Tibial nerve (tissue), 4 donors: ENCODE measurements at regions not wholly inside any gene's neighbourhood (a gene's known extent, or its start where the extent isn't known, plus 50 kb on each side); places are given as distances from the start of the nearest gene placed in this dataset.

ENCODE experiments used
- DNase-seq, 2 donors: peaks; one replicate each; pipeline ENCODE4 v3.0.0-alpha.2; 2019; ENCODE audit warnings: low spot score in 2 of 2
- H3K27ac ChIP-seq, 4 donors: fragments of 200-600 bp; sonication (generic) in 3 of 4; one replicate each; pipeline ENCODE4 v1.5.1; 2017 to 2019; ENCODE audit warnings: mild to moderate bottlenecking in 1 of 4
- H3K27me3 ChIP-seq, 2 donors: fragments of 200-600 bp; sonication (generic) in 1 of 2; one replicate each; pipeline versions ENCODE4 v1.5.1 to v1.6.0; 2017 to 2019
- H3K36me3 ChIP-seq, 3 donors: fragments of 200-600 bp; sonication (generic); one replicate each; pipeline ENCODE4 v1.5.1; 2018 to 2019
- H3K4me1 ChIP-seq, 4 donors: fragments of 200-600 bp; sonication (generic) in 3 of 4; one replicate each; pipeline ENCODE4 v1.5.1; 2017 to 2019
- H3K4me3 ChIP-seq, 4 donors: fragments of 200-600 bp; sonication (generic) in 3 of 4; one replicate each; pipeline ENCODE4 v1.5.1; 2017 to 2019; ENCODE audit warnings: mild to moderate bottlenecking in 1 of 4, moderate library complexity in 1 of 4
- H3K9me3 ChIP-seq, 4 donors: fragments of 200-600 bp; sonication (generic) in 3 of 4; one replicate each; pipeline ENCODE4 v1.5.1; 2017 to 2019
- CTCF ChIP-seq, 5 experiments: fragments of 200-600 bp in 3 of 5; fragments of 450-650 bp in 2 of 5; sonication (generic) in 3 of 5; IDR thresholded peaks; one replicate each; pipeline ENCODE4 v1.5.1; 2016 to 2019; ENCODE audit warnings: antibody characterized with exemption in 5 of 5, mild to moderate bottlenecking in 3 of 5, moderate library complexity in 2 of 5
- EP300 ChIP-seq, 2 donors: sonication (generic); formaldehyde crosslinking; IDR thresholded peaks; one replicate each; pipeline ENCODE4 v1.6.1; 2017; ENCODE audit warnings: antibody characterized with exemption in 2 of 2, mild to moderate bottlenecking in 1 of 2
- POLR2A ChIP-seq, 2 donors: fragments of 450-650 bp; IDR thresholded peaks; one replicate each; pipeline ENCODE4 v1.6.1; 2017; ENCODE audit warnings: antibody characterized with exemption in 2 of 2, mild to moderate bottlenecking in 2 of 2, moderate library complexity in 2 of 2
- WGBS, 2 donors: methylation state at CpG; one replicate each; pipeline ENCODE4 v1.1.5; 2018; 5-methylcytosine and 5-hydroxymethylcytosine counted together

- no peak overlapping the region for H3K27ac ChIP-seq
- TF ChIP-seq POLR2A (IDR thresholded peaks at IDR 0.05) (no peak), CTCF (IDR thresholded peaks at IDR 0.05) (no peak), EP300 (IDR thresholded peaks at IDR 0.05) (no peak)
- H3K36me3 ChIP-seq: no peaks in the 10 kb centered on the region
- DNase-seq: no peak
- no peaks in the 10 kb centered on the region for H3K27me3 ChIP-seq
- no peaks in the 10 kb centered on the region for H3K9me3 ChIP-seq
- H3K4me3 ChIP-seq: no peak overlapping the region
- peaks cover 0 to 8% (median 0%) of the 10 kb centered on the region in 4 donors for H3K4me1 ChIP-seq
- WGBS, 2 donors: 84 to 89% methylated on average over 4 of the region's 4 CpGs
These were observed 115.7 kb upstream of the PRMT8 start for GRCh38 chr12:3375326-3375725.

GRCh38 chr12:3376779-3377455 lies 114.1 kb upstream of the PRMT8 start:
- no peaks in the 10 kb centered on the region for H3K9me3 ChIP-seq
- TF ChIP-seq EP300 (IDR thresholded peaks at IDR 0.05) (no peak), POLR2A (IDR thresholded peaks at IDR 0.05) (no peak), CTCF (IDR thresholded peaks at IDR 0.05) (no peak)
- no peak overlapping the region for H3K27ac ChIP-seq
- H3K27me3 ChIP-seq: no peaks in the 10 kb centered on the region
- WGBS, 2 donors: 68 to 71% methylated on average over 5 of the region's 5 CpGs
- peaks cover 0 to 24% (median 4%) of the 10 kb centered on the region in 4 donors for H3K4me1 ChIP-seq
- no peak overlapping the region for H3K4me3 ChIP-seq
- DNase-seq: no peak
- H3K36me3 ChIP-seq: no peaks in the 10 kb centered on the region

GRCh38 chr12:3378655-3379054 lies 112.3 kb upstream of the PRMT8 start:
- Histone ChIP-seq H3K27ac (no peak overlapping the region), H3K4me1 (peaks cover 0 to 24% (median 4%) of the 10 kb centered on the region in 4 donors), H3K36me3 (no peaks in the 10 kb centered on the region), H3K4me3 (no peak overlapping the region), H3K27me3 (no peaks in the 10 kb centered on the region), H3K9me3 (no peaks in the 10 kb centered on the region)
- TF ChIP-seq POLR2A (IDR thresholded peaks at IDR 0.05) (no peak), CTCF (IDR thresholded peaks at IDR 0.05) (no peak), EP300 (IDR thresholded peaks at IDR 0.05) (no peak)
- DNase-seq: no peak
- 88% methylated on average over 4 of the region's 4 CpGs for WGBS, 2 donors

- TF ChIP-seq EP300 (IDR thresholded peaks at IDR 0.05) (no peak), POLR2A (IDR thresholded peaks at IDR 0.05) (no peak), CTCF (IDR thresholded peaks at IDR 0.05) (no peak)
- 77 to 78% methylated on average over 6 of the region's 6 CpGs for WGBS, 2 donors
- no peaks in the 10 kb centered on the region for H3K36me3 ChIP-seq
- H3K9me3 ChIP-seq: no peaks in the 10 kb centered on the region
- DNase-seq: no peak
- no peaks in the 10 kb centered on the region for H3K27me3 ChIP-seq
- H3K27ac ChIP-seq: no peak overlapping the region
- H3K4me1 ChIP-seq: peaks cover 0 to 24% (median 4%) of the 10 kb centered on the region in 4 donors
- H3K4me3 ChIP-seq: no peak overlapping the region
These were observed 111.9 kb upstream of the PRMT8 start for GRCh38 chr12:3379079-3379478.

GRCh38 chr12:3380200-3381043 lies 110.6 kb upstream of the PRMT8 start:
- Histone ChIP-seq H3K36me3 (no peaks in the 10 kb centered on the region), H3K27me3 (no peaks in the 10 kb centered on the region), H3K9me3 (no peaks in the 10 kb centered on the region), H3K4me1 (peaks cover 0 to 24% (median 4%) of the 10 kb centered on the region in 4 donors), H3K27ac (peak overlapping the region in 1 of 4 donors; percentile 53), H3K4me3 (peak overlapping the region in 1 of 4 donors; percentile 5)
- TF ChIP-seq CTCF (IDR thresholded peaks at IDR 0.05) (no peak), EP300 (IDR thresholded peaks at IDR 0.05) (no peak), POLR2A (IDR thresholded peaks at IDR 0.05) (no peak)
- no peak for DNase-seq
- WGBS, 2 donors: 65 to 67% methylated on average over 15 of the region's 15 CpGs
